Caco-2 (cell line): ENCODE measurements at regions not wholly inside any gene's neighbourhood (a gene's known extent, or its start where the extent isn't known, plus 50 kb on each side); places are given as distances from the start of the nearest gene placed in this dataset.

Source experiments
- BruUV-seq: library from RNA; stranded (reverse); fragments of 400-500 nt; replicated peaks from 2 replicates; lab custom pipeline; 2021; lab: Mats Ljungman, UMichigan
- CTCF ChIA-PET: fragments of 300-600 bp; sonication (Branson Sonifier 250); formaldehyde crosslinking; loops from one replicate; lab custom pipeline; 2022; ENCODE audit warnings: antibody characterized with exemption; lab: Charles Lee
- POLR2A ChIA-PET: fragments of 300-600 bp; sonication (Branson Sonifier 250); formaldehyde crosslinking; loops from one replicate; lab custom pipeline; 2022; ENCODE audit warnings: antibody characterized with exemption; lab: Charles Lee
- DNase-seq, 2 experiments: peaks; one replicate each; pipeline versions ENCODE4 v3.0.0 to v3.0.0-alpha.2; 2020 to 2022
- H3K27me3 ChIP-seq: replicated peaks from 2 replicates; pipeline ENCODE4 v1.6.0; 2011; ENCODE audit warnings: low read length; ENCODE audit not compliant: control insufficient read depth, insufficient read depth
- H3K36me3 ChIP-seq: 2 replicates; pipeline ENCODE4 v1.5.1; 2011; ENCODE audit warnings: low read length; ENCODE audit not compliant: control insufficient read depth, insufficient read depth
- H3K4me1 ChIP-seq: fragments of 250-450 bp; sonication (Bioruptor Pico); 2 replicates; pipeline ENCODE4 v1.5.1; 2020; ENCODE audit warnings: mild to moderate bottlenecking
- H3K4me3 ChIP-seq: 2 replicates; pipeline ENCODE4 v1.5.1; 2011; ENCODE audit warnings: low read depth, mild to moderate bottlenecking, control low read depth, low read length
- H3K9me3 ChIP-seq: fragments of 250-450 bp; sonication (Bioruptor Pico); 2 replicates; pipeline ENCODE4 v1.5.1; 2020; ENCODE audit warnings: mild to moderate bottlenecking, moderate library complexity
- H3K27ac Mint-ChIP-seq: one replicate; pipeline ENCODE4 v1.8.0; 2022; ENCODE audit warnings: mixed read lengths; ENCODE audit not compliant: unreplicated experiment
- H3K27me3 Mint-ChIP-seq: one replicate; pipeline ENCODE4 v1.8.0; 2022; ENCODE audit warnings: mixed read lengths; ENCODE audit not compliant: insufficient read depth, unreplicated experiment
- H3K36me3 Mint-ChIP-seq: one replicate; pipeline ENCODE4 v1.8.0; 2022; ENCODE audit warnings: mild to moderate bottlenecking, mixed read lengths; ENCODE audit not compliant: insufficient read depth, unreplicated experiment
- H3K4me1 Mint-ChIP-seq: one replicate; pipeline ENCODE4 v1.8.0; 2022; ENCODE audit warnings: low read depth, mixed read lengths; ENCODE audit not compliant: unreplicated experiment
- H3K4me3 Mint-ChIP-seq: one replicate; pipeline ENCODE4 v1.8.0; 2022; ENCODE audit warnings: mild to moderate bottlenecking, moderate library complexity, mixed read lengths; ENCODE audit not compliant: unreplicated experiment
- H3K9me3 Mint-ChIP-seq: one replicate; pipeline ENCODE4 v1.8.0; 2022; ENCODE audit warnings: mixed read lengths; ENCODE audit not compliant: unreplicated experiment
- intact Hi-C: fragments of 100-400 bp; cut with micrococcal nuclease; formaldehyde crosslinking; loops from one replicate; pipeline ENCODE4 v1.10.0; 2022; ENCODE audit not compliant: unreplicated experiment
- TF ChIP-seq, protein P1 (sequence below), 2 experiments: fragments of 200-600 bp in 1 of 2; IDR thresholded peaks; 1 replicate in 1 of 2; 2 replicates in 1 of 2; pipeline versions ENCODE4 v1.5.1 to v1.8.0; 2011 to 2022; ENCODE audit warnings: antibody characterized with exemption in 1 of 2, control low read depth in 1 of 2, inconsistent platforms in 1 of 2, low read depth in 1 of 2, low read length in 1 of 2, mild to moderate bottlenecking in 1 of 2, moderate library complexity in 1 of 2; ENCODE audit not compliant: insufficient read depth in 1 of 2, severe bottlenecking in 1 of 2, unreplicated experiment in 1 of 2

GRCh38 chr1:14240265-14240664, 358.2 kb upstream of the KAZN start:
- Histone ChIP-seq H3K9me3 (no peaks in the 10 kb centered on the region), H3K27me3 (no peaks in the 10 kb centered on the region), H3K4me3 (no peak overlapping the region), H3K36me3 (no peaks in the 10 kb centered on the region), H3K4me1 (no peaks in the 10 kb centered on the region)
- H3K27ac Mint-ChIP-seq: no peak overlapping the region
- no peaks in the 10 kb centered on the region for H3K36me3 Mint-ChIP-seq
- POLR2A ChIA-PET: no interaction called here
- no peaks in the 10 kb centered on the region for H3K9me3 Mint-ChIP-seq
- TF ChIP-seq, protein P1, sequence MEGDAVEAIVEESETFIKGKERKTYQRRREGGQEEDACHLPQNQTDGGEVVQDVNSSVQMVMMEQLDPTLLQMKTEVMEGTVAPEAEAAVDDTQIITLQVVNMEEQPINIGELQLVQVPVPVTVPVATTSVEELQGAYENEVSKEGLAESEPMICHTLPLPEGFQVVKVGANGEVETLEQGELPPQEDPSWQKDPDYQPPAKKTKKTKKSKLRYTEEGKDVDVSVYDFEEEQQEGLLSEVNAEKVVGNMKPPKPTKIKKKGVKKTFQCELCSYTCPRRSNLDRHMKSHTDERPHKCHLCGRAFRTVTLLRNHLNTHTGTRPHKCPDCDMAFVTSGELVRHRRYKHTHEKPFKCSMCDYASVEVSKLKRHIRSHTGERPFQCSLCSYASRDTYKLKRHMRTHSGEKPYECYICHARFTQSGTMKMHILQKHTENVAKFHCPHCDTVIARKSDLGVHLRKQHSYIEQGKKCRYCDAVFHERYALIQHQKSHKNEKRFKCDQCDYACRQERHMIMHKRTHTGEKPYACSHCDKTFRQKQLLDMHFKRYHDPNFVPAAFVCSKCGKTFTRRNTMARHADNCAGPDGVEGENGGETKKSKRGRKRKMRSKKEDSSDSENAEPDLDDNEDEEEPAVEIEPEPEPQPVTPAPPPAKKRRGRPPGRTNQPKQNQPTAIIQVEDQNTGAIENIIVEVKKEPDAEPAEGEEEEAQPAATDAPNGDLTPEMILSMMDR (IDR thresholded peaks at IDR 0.05; ENCODE audit: insufficient read depth in 1 of 2, low read depth in 1 of 2, low read length in 1 of 2, severe bottlenecking in 1 of 2, unreplicated experiment in 1 of 2): no peak
- H3K27me3 Mint-ChIP-seq: no peaks in the 10 kb centered on the region
- intact Hi-C loops: no loop called here
- no peak overlapping the region for H3K4me3 Mint-ChIP-seq
- DNase-seq: no peak
- H3K4me1 Mint-ChIP-seq: no peaks in the 10 kb centered on the region
- CTCF ChIA-PET: no interaction called here
- BruUV-seq: no TSS peak

DNA sequence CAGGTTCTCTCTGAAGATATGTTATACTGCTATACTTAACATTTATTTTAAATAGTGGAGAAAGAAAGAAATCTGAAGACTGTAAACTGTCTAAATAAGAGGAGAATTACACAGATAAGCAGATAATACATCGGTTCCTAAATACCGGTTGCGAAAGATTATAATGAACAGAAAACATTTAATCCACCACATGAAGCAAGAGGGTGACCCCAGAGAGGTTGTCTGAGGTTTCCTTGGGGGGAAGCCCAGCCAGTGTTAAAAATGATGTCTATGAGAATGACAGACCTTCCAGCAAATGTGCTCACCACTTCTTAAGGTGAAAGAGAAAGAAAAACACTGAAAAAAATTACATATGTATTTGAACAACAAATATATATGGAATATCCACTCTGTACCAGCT, 356.4 kb upstream of the KAZN start:
- Mint-ChIP-seq H3K36me3 (no peaks in the 10 kb centered on the region), H3K27me3 (peaks cover 3% of the 10 kb centered on the region), H3K9me3 (no peaks in the 10 kb centered on the region), H3K4me1 (no peaks in the 10 kb centered on the region), H3K4me3 (no peak overlapping the region), H3K27ac (no peak overlapping the region)
- Histone ChIP-seq H3K36me3 (no peaks in the 10 kb centered on the region), H3K9me3 (no peaks in the 10 kb centered on the region), H3K27me3 (no peaks in the 10 kb centered on the region), H3K4me3 (no peak overlapping the region), H3K4me1 (no peaks in the 10 kb centered on the region)
- intact Hi-C loops: no loop called here
- BruUV-seq: no TSS peak
- no peak for DNase-seq
- ChIA-PET CTCF (no interaction called here), POLR2A (no interaction called here)
- TF ChIP-seq, protein P1 (IDR thresholded peaks at IDR 0.05; ENCODE audit: insufficient read depth in 1 of 2, low read depth in 1 of 2, low read length in 1 of 2, severe bottlenecking in 1 of 2, unreplicated experiment in 1 of 2): no peak

DNA sequence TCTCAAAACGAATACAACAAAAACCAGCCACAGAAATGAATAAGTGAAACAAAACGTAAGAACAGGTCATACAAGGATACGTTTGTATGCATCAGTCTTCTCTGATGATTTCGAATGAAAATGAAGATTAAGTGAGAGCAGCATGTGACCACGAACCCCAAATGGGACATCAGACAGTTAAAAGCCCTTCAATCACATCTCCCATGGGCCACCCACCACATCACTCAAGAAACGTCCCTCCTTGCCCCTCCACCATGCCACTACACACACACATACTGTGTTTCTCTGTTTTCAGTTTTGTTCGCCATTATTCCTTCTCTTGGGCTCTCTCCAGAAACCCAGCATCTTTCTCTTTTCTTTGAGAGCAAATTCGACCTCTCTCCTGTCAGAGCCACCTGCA, 355.6 kb upstream of the KAZN start:
- CTCF ChIA-PET: no interaction called here
- no peak overlapping the region for H3K4me3 ChIP-seq
- TF ChIP-seq, protein P1 (IDR thresholded peaks at IDR 0.05; ENCODE audit: insufficient read depth in 1 of 2, low read depth in 1 of 2, low read length in 1 of 2, severe bottlenecking in 1 of 2, unreplicated experiment in 1 of 2): no peak

More for the DNA sequence above, 355.6 kb upstream of the KAZN start:
- intact Hi-C loops: no loop called here
- H3K27me3 Mint-ChIP-seq: peaks cover 3% of the 10 kb centered on the region
- BruUV-seq: no TSS peak
- no peaks in the 10 kb centered on the region for H3K36me3 Mint-ChIP-seq
- POLR2A ChIA-PET: no interaction called here
- H3K4me1 Mint-ChIP-seq: no peaks in the 10 kb centered on the region
- Histone ChIP-seq H3K36me3 (no peaks in the 10 kb centered on the region), H3K9me3 (no peaks in the 10 kb centered on the region), H3K4me1 (no peaks in the 10 kb centered on the region), H3K27me3 (no peaks in the 10 kb centered on the region)
- H3K9me3 Mint-ChIP-seq: no peaks in the 10 kb centered on the region
- H3K4me3 Mint-ChIP-seq: no peak overlapping the region
- DNase-seq: no peak
- H3K27ac Mint-ChIP-seq: no peak overlapping the region
